ENCODE measurements at regions not wholly inside any gene's neighbourhood (a gene's known extent, or its start where the extent isn't known, plus 50 kb on each side); places are given as distances from the start of the nearest gene placed in this dataset.

DNA sequence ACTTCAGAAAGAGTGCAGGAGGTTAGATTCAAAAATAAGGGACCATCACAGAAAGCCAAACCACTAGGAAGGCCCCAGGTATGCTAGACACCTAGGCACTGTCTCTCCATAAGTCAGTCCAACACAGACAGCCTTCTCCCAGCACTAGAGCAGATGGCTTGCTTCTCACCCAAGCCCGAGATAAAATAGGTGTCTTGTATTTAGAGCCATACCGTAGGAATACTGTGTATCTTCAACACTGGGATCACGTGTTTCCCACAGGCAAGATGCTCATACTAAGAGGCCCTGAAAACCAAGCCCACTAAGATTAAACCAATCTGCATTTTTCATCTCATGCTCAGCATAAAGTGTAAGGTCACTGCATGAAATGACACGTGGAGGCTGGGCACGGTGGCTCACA, 223.3 kb upstream of the KAZN start:
- peaks cover 3% of the 10 kb centered on the region for H3K9me3 ChIP-seq
- peaks cover 2% of the 10 kb centered on the region for H3K4me1 ChIP-seq (ENCODE audit: low read depth)
- no peak for ATAC-seq
- TF ChIP-seq, protein P1, sequence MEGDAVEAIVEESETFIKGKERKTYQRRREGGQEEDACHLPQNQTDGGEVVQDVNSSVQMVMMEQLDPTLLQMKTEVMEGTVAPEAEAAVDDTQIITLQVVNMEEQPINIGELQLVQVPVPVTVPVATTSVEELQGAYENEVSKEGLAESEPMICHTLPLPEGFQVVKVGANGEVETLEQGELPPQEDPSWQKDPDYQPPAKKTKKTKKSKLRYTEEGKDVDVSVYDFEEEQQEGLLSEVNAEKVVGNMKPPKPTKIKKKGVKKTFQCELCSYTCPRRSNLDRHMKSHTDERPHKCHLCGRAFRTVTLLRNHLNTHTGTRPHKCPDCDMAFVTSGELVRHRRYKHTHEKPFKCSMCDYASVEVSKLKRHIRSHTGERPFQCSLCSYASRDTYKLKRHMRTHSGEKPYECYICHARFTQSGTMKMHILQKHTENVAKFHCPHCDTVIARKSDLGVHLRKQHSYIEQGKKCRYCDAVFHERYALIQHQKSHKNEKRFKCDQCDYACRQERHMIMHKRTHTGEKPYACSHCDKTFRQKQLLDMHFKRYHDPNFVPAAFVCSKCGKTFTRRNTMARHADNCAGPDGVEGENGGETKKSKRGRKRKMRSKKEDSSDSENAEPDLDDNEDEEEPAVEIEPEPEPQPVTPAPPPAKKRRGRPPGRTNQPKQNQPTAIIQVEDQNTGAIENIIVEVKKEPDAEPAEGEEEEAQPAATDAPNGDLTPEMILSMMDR (IDR thresholded peaks at IDR 0.05) = no peak
- H3K4me3 ChIP-seq = no peak overlapping the region
- no peak for DNase-seq
- intact Hi-C loops (cut with DNase I, micrococcal nuclease) = no loop called here
- no peaks in the 10 kb centered on the region for H3K36me3 ChIP-seq (ENCODE audit: low read depth)

DNA sequence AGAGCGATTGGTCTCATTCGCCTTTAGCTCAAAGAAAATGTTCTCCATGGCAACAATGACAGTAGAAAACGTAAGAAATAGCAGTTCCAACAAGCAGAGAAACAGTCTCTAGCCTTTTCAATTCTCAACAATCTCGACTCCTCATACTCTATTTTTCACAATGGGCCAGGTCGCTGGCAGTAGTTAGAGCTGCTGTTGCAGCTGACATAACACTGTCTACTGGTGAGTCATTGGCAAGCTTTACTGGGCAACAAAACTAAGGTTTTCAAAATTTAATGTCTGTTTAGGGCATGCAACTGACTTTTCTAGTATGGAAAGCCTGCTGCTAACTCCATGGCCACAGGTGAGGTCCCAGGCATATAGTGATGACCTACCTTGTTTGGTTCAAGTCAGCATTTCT, 221.1 kb upstream of the KAZN start:
- Histone ChIP-seq H3K36me3 (ENCODE audit: low read depth) (no peaks in the 10 kb centered on the region), H3K4me3 (no peak overlapping the region), H3K9me3 (peaks cover 7% of the 10 kb centered on the region), H3K4me1 (ENCODE audit: low read depth) (peaks cover 2% of the 10 kb centered on the region)
- ATAC-seq (no peak), DNase-seq (no peak)
- TF ChIP-seq, protein P1 (IDR thresholded peaks at IDR 0.05) = no peak
- intact Hi-C loops (cut with DNase I, micrococcal nuclease) = no loop called here

DNA sequence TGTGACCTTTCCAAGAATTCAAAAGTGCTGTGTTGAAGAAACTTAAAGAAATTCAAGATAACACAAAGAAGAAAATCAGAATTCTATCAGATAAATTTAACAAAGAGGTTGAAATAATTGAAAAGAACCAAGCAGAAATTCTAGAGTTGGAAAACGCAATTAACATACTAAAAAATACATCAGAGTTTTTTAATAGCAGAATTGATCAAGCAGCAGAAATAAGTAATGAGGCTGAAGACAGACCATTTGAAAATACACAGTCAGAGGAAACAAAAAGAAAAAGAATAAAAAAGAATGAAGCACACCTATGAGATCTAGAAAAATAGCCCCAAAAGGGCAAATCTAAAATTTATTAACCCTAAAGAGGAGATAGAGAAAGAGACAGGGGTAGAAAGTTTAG, 218.1 kb upstream of the KAZN start:
- TF ChIP-seq, protein P1 (IDR thresholded peaks at IDR 0.05) = no peak
- peaks cover 7% of the 10 kb centered on the region for H3K9me3 ChIP-seq
- DNase-seq = no peak
- no peaks in the 10 kb centered on the region for H3K36me3 ChIP-seq (ENCODE audit: low read depth)
- H3K4me1 ChIP-seq (ENCODE audit: low read depth) = no peaks in the 10 kb centered on the region
- intact Hi-C loops (cut with DNase I, micrococcal nuclease) = no loop called here
- no peak for ATAC-seq
- H3K4me3 ChIP-seq = no peak overlapping the region

DNA sequence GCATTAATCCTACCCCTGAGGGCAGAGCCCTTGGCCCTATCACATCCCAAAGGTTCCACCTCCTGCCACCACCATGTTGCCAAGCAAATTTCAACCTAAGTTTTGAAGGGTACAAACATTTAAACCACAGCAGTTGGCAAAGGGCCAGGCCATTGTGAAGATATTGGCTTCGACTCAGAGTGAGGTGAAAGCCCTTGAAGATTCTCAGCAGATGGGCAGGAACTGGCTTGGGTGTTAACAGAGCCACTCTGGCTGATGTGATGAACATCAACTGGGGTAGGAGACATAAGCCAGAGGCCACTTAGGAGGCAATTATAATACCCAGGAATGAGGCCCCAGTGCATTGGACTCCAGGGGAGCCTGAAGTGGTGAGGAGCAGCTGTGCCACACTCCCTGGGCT, 207.7 kb upstream of the KAZN start:
- ATAC-seq = no peak
- no peak overlapping the region for H3K4me3 ChIP-seq
- intact Hi-C loops (cut with DNase I, micrococcal nuclease) = no loop called here
- H3K9me3 ChIP-seq = no peaks in the 10 kb centered on the region
- TF ChIP-seq, protein P1 (IDR thresholded peaks at IDR 0.05) = no peak
- DNase-seq = no peak
- H3K4me1 ChIP-seq (ENCODE audit: low read depth) = no peaks in the 10 kb centered on the region
- no peaks in the 10 kb centered on the region for H3K36me3 ChIP-seq (ENCODE audit: low read depth)

DNA sequence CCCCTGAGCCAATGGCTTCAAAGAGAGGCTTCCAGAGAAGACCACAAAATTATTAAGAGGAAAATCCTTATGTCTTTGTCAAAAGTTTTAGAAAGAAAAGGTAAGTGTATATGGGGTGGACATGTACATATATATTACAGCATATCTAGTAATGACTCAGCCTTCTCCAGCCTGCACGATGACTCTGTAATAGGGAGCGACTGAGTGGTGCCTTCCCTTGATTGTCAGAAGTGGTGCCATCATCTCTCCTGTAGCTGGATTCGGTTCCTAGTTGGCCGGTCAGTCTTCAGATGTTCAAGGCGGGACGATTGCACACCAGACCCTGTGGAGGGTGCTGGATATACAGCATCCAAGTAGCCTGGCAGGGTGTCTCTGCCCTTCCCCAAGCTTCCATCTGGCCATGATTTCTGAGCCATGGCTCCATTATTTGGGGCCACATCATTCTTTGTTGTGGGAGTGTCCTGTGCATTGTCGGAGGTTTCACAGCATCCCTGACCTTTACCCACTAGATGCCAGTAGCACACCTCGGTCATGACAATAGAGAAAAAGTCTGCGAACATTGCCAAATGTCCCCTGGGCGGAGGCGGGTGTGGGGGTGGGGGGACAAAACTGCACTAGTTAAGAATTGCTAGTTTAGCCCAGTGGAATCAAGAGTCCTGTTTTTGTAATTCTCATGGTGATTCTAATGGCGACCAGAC, 206.2 kb upstream of the KAZN start:
- Histone ChIP-seq H3K4me3 (no peak overlapping the region), H3K9me3 (no peaks in the 10 kb centered on the region), H3K36me3 (ENCODE audit: low read depth) (no peaks in the 10 kb centered on the region), H3K4me1 (ENCODE audit: low read depth) (no peaks in the 10 kb centered on the region)
- intact Hi-C loops (cut with DNase I, micrococcal nuclease) = no loop called here
- TF ChIP-seq, protein P1 (IDR thresholded peaks at IDR 0.05) = no peak
- DNase-seq (no peak), ATAC-seq (no peak)

All from mucosa of descending colon (tissue), 3 donors.